Fibroblast of lung (primary cell): ENCODE measurements at regions not wholly inside any gene's neighbourhood (a gene's known extent, or its start where the extent isn't known, plus 50 kb on each side); places are given as distances from the start of the nearest gene placed in this dataset.

Experiments
- CTCF ChIP-seq, 2 donors: IDR thresholded peaks in 1 of 2; conservative IDR thresholded peaks in 1 of 2; 1 replicate in 1 of 2; 2 replicates in 1 of 2; pipeline ENCODE4 v1.5.1; 2011 to 2012; ENCODE audit warnings: low read length in 2 of 2, control low read depth in 1 of 2, inconsistent platforms in 1 of 2, low read depth in 1 of 2, mild to moderate bottlenecking in 1 of 2
- EZH2 ChIP-seq: IDR thresholded peaks from 2 replicates; pipeline ENCODE4 v1.5.1; 2012; ENCODE audit warnings: low read length, control low read depth, mild to moderate bottlenecking; ENCODE audit errors: missing control alignments

GRCh38 chr3:81303321-81303720 is 458.1 kb downstream of the GBE1 start:
- TF ChIP-seq CTCF (conservative IDR thresholded peaks at IDR 0.05 in 1 of 2, IDR thresholded peaks at IDR 0.05 in 1 of 2; ENCODE audit: low read depth in 1 of 2, low read length in 2 of 2) (no peak), EZH2 (no peak)
